K562 (cell line): ENCODE measurements at regions not wholly inside any gene's neighbourhood (a gene's known extent, or its start where the extent isn't known, plus 50 kb on each side); places are given as distances from the start of the nearest gene placed in this dataset.

Source experiments
- BRD9 ChIP-seq: fragments of 450-650 bp; IDR thresholded peaks from 2 replicates; pipeline ENCODE4 v1.6.1; 2018; ENCODE audit warnings: low read depth; ENCODE audit not compliant: partially characterized antibody
- CTCF ChIP-seq, 3 experiments: IDR thresholded peaks in 2 of 3; conservative IDR thresholded peaks in 1 of 3; 2 replicates each; pipeline ENCODE4 v1.5.1; 2011 to 2012; ENCODE audit warnings: low read length in 3 of 3, mild to moderate bottlenecking in 3 of 3, control low read depth in 2 of 3, improper control_type of control experiment in 1 of 3, inconsistent platforms in 1 of 3, low read depth in 1 of 3, mixed read lengths in 1 of 3, moderate library complexity in 1 of 3; ENCODE audit not compliant: insufficient read depth in 2 of 3
- DEAF1 ChIP-seq: fragments of 450-650 bp; formaldehyde crosslinking; IDR thresholded peaks from 2 replicates; pipeline ENCODE4 v1.4.0; 2020; ENCODE audit warnings: mild to moderate bottlenecking, moderate library complexity
- MAX ChIP-seq: sonication (generic); formaldehyde crosslinking; IDR thresholded peaks from 2 replicates; pipeline ENCODE4 v1.9.0; 2022; ENCODE audit warnings: mild to moderate bottlenecking, missing genetic modification reagents
- MCM3 ChIP-seq: fragments of 450-650 bp; IDR thresholded peaks from 2 replicates; pipeline ENCODE4 v1.6.1; 2016
- ZBTB11 ChIP-seq, 3 experiments: fragments of 200-800 bp in 1 of 3; fragments of 250-450 bp in 1 of 3; fragments of 450-650 bp in 1 of 3; sonication (Bioruptor Pico) in 1 of 3; sonication (Bioruptor generic) in 1 of 3; formaldehyde crosslinking in 1 of 3; IDR thresholded peaks; 2 replicates each; pipeline versions ENCODE4 v1.6.1 to v1.8.0; 2016 to 2022; ENCODE audit warnings: mild to moderate bottlenecking in 2 of 3, missing genetic modification characterization in 2 of 3, missing compliant biosample characterization in 1 of 3, moderate library complexity in 1 of 3

GRCh38 chr7:13144673-13145072, 457.2 kb downstream of the ARL4A start (continued):
- TF ChIP-seq DEAF1 (no peak), MCM3 (no peak), BRD9 (no peak), CTCF (IDR thresholded peaks at IDR 0.05 in 2 of 3, conservative IDR thresholded peaks at IDR 0.05 in 1 of 3; ENCODE audit: insufficient read depth in 2 of 3, low read depth in 1 of 3, low read length in 3 of 3) (no peak), MAX (CRISPR knock-in tag) (no peak), ZBTB11 (CRISPR knock-in tag; IDR thresholded peaks at IDR 0.05) (no peak)
